IMR-90 (cell line): ENCODE measurements at regions not wholly inside any gene's neighbourhood (a gene's known extent, or its start where the extent isn't known, plus 50 kb on each side); places are given as distances from the start of the nearest gene placed in this dataset.
"Not testable (repeated sequence)": the region's sequence is repeated elsewhere in the genome, so short reads cannot be mapped to it uniquely, and the experiment has no call there.

Source experiments
- ATAC-seq: fragments of 200-7000 bp; cut with Tn5 transposase; 2 replicates; pipeline ENCODE4 v1.9.1; 2020; ENCODE audit warnings: low read depth, mild to moderate bottlenecking, moderate library complexity
- BruUV-seq: library from RNA; stranded (reverse); fragments of 400-500 nt; replicated peaks from 2 replicates; lab custom pipeline; 2021; lab: Mats Ljungman, UMichigan
- CTCF ChIA-PET: fragments of 300-600 bp; formaldehyde crosslinking; extraction: SDS; loops from one replicate; lab custom pipeline; 2021; ENCODE audit warnings: antibody characterized with exemption; lab: Yijun Ruan, JAX
- POLR2A ChIA-PET: fragments of 300-600 bp; sonication (Branson Sonifier 250); formaldehyde crosslinking; loops from one replicate; lab custom pipeline; 2022; ENCODE audit warnings: antibody characterized with exemption; ENCODE audit not compliant: unreplicated experiment; lab: Charles Lee
- DNase-seq: peaks from one replicate; pipeline ENCODE4 v3.0.0; 2013
- H2AFZ ChIP-seq: replicated peaks from 2 replicates; pipeline ENCODE3; 2013; ENCODE audit warnings: low read length, mild to moderate bottlenecking; ENCODE audit not compliant: poor library complexity
- H2AK5ac ChIP-seq: 2 replicates; pipeline ENCODE4 v1.6.1; 2013; ENCODE audit warnings: low read depth, low read length, inconsistent platforms
- H2AK9ac ChIP-seq: replicated peaks from 2 replicates; pipeline ENCODE3; 2013; ENCODE audit warnings: mild to moderate bottlenecking, low read depth, low read length, moderate library complexity; ENCODE audit not compliant: poor library complexity
- H2BK120ac ChIP-seq: 2 replicates; pipeline ENCODE4 v1.6.1; 2013; ENCODE audit warnings: low read depth, low read length, inconsistent platforms
- H2BK15ac ChIP-seq: 3 replicates; pipeline ENCODE4 v1.6.1; 2013; ENCODE audit warnings: low read depth, low read length, inconsistent platforms
- H2BK20ac ChIP-seq: 2 replicates; pipeline ENCODE4 v1.6.1; 2013; ENCODE audit warnings: low read depth, mild to moderate bottlenecking, inconsistent platforms, low read length, moderate library complexity
- H2BK5ac ChIP-seq: 2 replicates; pipeline ENCODE4 v1.6.1; 2013; ENCODE audit warnings: mild to moderate bottlenecking, low read depth, low read length, inconsistent platforms; ENCODE audit not compliant: poor library complexity, severe bottlenecking
- H3K14ac ChIP-seq: replicated peaks from 2 replicates; pipeline ENCODE4 v1.6.1; 2013; ENCODE audit warnings: low read depth, low read length, inconsistent platforms
- H3K18ac ChIP-seq: 2 replicates; pipeline ENCODE4 v1.6.1; 2013; ENCODE audit warnings: low read depth, low read length, control low read depth
- H3K23ac ChIP-seq: 2 replicates; pipeline ENCODE4 v1.6.1; 2013; ENCODE audit warnings: low read depth, low read length, inconsistent platforms
- H3K27ac ChIP-seq: 2 replicates; pipeline ENCODE4 v1.5.1; 2013; ENCODE audit warnings: mild to moderate bottlenecking, control low read depth, low read length; ENCODE audit not compliant: insufficient read depth
- H3K27me3 ChIP-seq: 2 replicates; pipeline ENCODE4 v1.6.1; 2013; ENCODE audit warnings: low read length; ENCODE audit not compliant: control insufficient read depth, insufficient read depth
- H3K36me3 ChIP-seq: 2 replicates; pipeline ENCODE4 v1.6.1; 2013; ENCODE audit warnings: low read length, mixed read lengths; ENCODE audit not compliant: control insufficient read depth, insufficient read depth
- H3K4ac ChIP-seq: 2 replicates; pipeline ENCODE4 v1.6.1; 2013; ENCODE audit warnings: low read depth, low read length, inconsistent platforms
- H3K4me1 ChIP-seq: 2 replicates; pipeline ENCODE4 v1.6.1; 2013; ENCODE audit warnings: low read length, mixed read lengths; ENCODE audit not compliant: control insufficient read depth, insufficient read depth
- H3K4me2 ChIP-seq: 2 replicates; pipeline ENCODE4 v1.6.1; 2013; ENCODE audit warnings: low read depth, mild to moderate bottlenecking, control low read depth, low read length, moderate library complexity
- H3K4me3 ChIP-seq: 2 replicates; pipeline ENCODE4 v1.5.1; 2013; ENCODE audit warnings: low read depth, mild to moderate bottlenecking, control low read depth, low read length, moderate library complexity; ENCODE audit not compliant: insufficient read depth
- H3K56ac ChIP-seq: 2 replicates; pipeline ENCODE4 v1.6.1; 2013; ENCODE audit warnings: low read length, inconsistent platforms; ENCODE audit not compliant: insufficient read depth; ENCODE audit errors: extremely low read depth
- H3K79me1 ChIP-seq, 2 experiments: 2 replicates each; pipeline ENCODE4 v1.6.1; 2013; ENCODE audit warnings: low read length in 2 of 2, inconsistent platforms in 1 of 2, low read depth in 1 of 2
- H3K9ac ChIP-seq: 2 replicates; pipeline ENCODE4 v1.6.1; 2013; ENCODE audit warnings: low read depth, low read length, control low read depth
- H3K9me1 ChIP-seq: 2 replicates; pipeline ENCODE4 v1.6.1; 2013; ENCODE audit warnings: low read length, inconsistent platforms; ENCODE audit not compliant: insufficient read depth
- H3K9me3 ChIP-seq: 2 replicates; pipeline ENCODE4 v1.6.1; 2013; ENCODE audit warnings: low read length; ENCODE audit not compliant: control insufficient read depth, insufficient read depth
- H4K20me1 ChIP-seq: 2 replicates; pipeline ENCODE4 v1.6.1; 2013; ENCODE audit warnings: low read length, inconsistent platforms; ENCODE audit not compliant: insufficient read depth
- H4K5ac ChIP-seq: 2 replicates; pipeline ENCODE4 v1.6.1; 2013; ENCODE audit warnings: mild to moderate bottlenecking, low read depth, low read length, control low read depth
- H4K8ac ChIP-seq, 2 experiments: 2 replicates each; pipeline ENCODE4 v1.6.1; 2013; ENCODE audit warnings: low read depth in 2 of 2, low read length in 2 of 2, control low read depth in 1 of 2, inconsistent platforms in 1 of 2
- H4K91ac ChIP-seq: 2 replicates; pipeline ENCODE4 v1.6.1; 2013; ENCODE audit warnings: low read depth, low read length, inconsistent platforms; ENCODE audit not compliant: insufficient read depth
- CEBPB ChIP-seq: IDR thresholded peaks from 2 replicates; pipeline ENCODE4 v1.6.1; 2012; ENCODE audit warnings: low read depth, low read length, improper control_type of control experiment
- CHD1 ChIP-seq: IDR thresholded peaks from 2 replicates; pipeline ENCODE4 v1.6.1; 2012; ENCODE audit warnings: low read depth, low read length, improper control_type of control experiment
- CTCF ChIP-seq: conservative IDR thresholded peaks from 2 replicates; pipeline ENCODE4 v1.5.1; 2012; ENCODE audit warnings: mild to moderate bottlenecking, low read depth, low read length, improper control_type of control experiment
- MAFK ChIP-seq: IDR thresholded peaks from 2 replicates; pipeline ENCODE4 v1.6.1; 2012; ENCODE audit warnings: low read depth, low read length, improper control_type of control experiment
- MAZ ChIP-seq: IDR thresholded peaks from 2 replicates; pipeline ENCODE4 v1.6.1; 2012; ENCODE audit warnings: low read depth, mild to moderate bottlenecking, low read length, improper control_type of control experiment, moderate library complexity, borderline replicate concordance
- MXI1 ChIP-seq: IDR thresholded peaks from 2 replicates; pipeline ENCODE4 v1.6.1; 2012; ENCODE audit warnings: low read depth, mild to moderate bottlenecking, low read length, moderate library complexity, borderline replicate concordance
- NFE2L2 ChIP-seq: fragments of 150-350 bp; IDR thresholded peaks from 2 replicates; pipeline ENCODE4 v1.6.1; 2016; ENCODE audit warnings: low read depth, mild to moderate bottlenecking, low read length
- RAD21 ChIP-seq: IDR thresholded peaks from 2 replicates; pipeline ENCODE4 v1.6.1; 2012; ENCODE audit warnings: low read length, improper control_type of control experiment
- SMC3 ChIP-seq: fragments of 150-350 bp; IDR thresholded peaks from 2 replicates; pipeline ENCODE4 v1.6.1; 2016; ENCODE audit warnings: low read depth, mild to moderate bottlenecking, antibody characterized with exemption, low read length, moderate library complexity
- WGBS, 2 experiments: methylation state at CpG; one replicate each; pipeline versions ENCODE4 v1.1.5 to v1.1.7; 2013; ENCODE audit warnings: missing lambda C conversion rate in 2 of 2; ENCODE audit not compliant: insufficient read length in 1 of 2; ENCODE audit errors: extremely low coverage in 2 of 2; 5-methylcytosine and 5-hydroxymethylcytosine counted together
- dilution Hi-C: fragments of 300-500 bp; cut with HindIII; formaldehyde crosslinking; loops from one replicate; pipeline ENCODE4 v1.14.3; 2018; ENCODE audit warnings: low sequenced_read_pairs; ENCODE audit not compliant: unreplicated experiment
- in situ Hi-C: fragments of 300-500 bp; cut with MboI; formaldehyde crosslinking; loops from 3 replicates; pipeline ENCODE4 v1.14.3; 2019; ENCODE audit warnings: low sequenced_read_pairs, inconsistent platforms, mixed read lengths
- intact Hi-C: fragments of 100-400 bp; cut with micrococcal nuclease; formaldehyde crosslinking; loops from 2 replicates; pipeline ENCODE4 v1.10.0; 2022

- intact Hi-C loops (no loop called here), in situ Hi-C loops (no loop called here), dilution Hi-C loops (no loop called here)
- H2AFZ ChIP-seq: no peak overlapping the region
- no peak overlapping the region for H4K91ac ChIP-seq
- H3K36me3 ChIP-seq: no peaks in the 10 kb centered on the region
- ChIA-PET POLR2A (no interaction called here), CTCF (no interaction called here)
- no peak overlapping the region for H3K4me3 ChIP-seq
- H3K4me1 ChIP-seq: no peaks in the 10 kb centered on the region
- ATAC-seq: no peak
- H2AK5ac ChIP-seq: no peak overlapping the region
- no peak overlapping the region for H3K14ac ChIP-seq
- no peak overlapping the region for H2BK20ac ChIP-seq
- peaks cover 5% of the 10 kb centered on the region; the same call in 1 of the 2 replicates for H3K9me3 ChIP-seq
- no peaks in the 10 kb centered on the region for H4K20me1 ChIP-seq
- no peak for DNase-seq
- H2BK15ac ChIP-seq: no peak overlapping the region
- no peak overlapping the region for H2BK120ac ChIP-seq
- no peak overlapping the region for H2BK5ac ChIP-seq
- no peak overlapping the region for H3K9ac ChIP-seq
- no peak overlapping the region for H4K5ac ChIP-seq
- H2AK9ac ChIP-seq: no peak overlapping the region
- no peak overlapping the region for H4K8ac ChIP-seq
- no peak overlapping the region for H3K23ac ChIP-seq
- no peaks in the 10 kb centered on the region for H3K27me3 ChIP-seq
- H3K56ac ChIP-seq: no peak overlapping the region
- no peak overlapping the region for H3K4me2 ChIP-seq
- no peak overlapping the region for H3K27ac ChIP-seq
- no TSS peak for BruUV-seq
- no peak overlapping the region for H3K4ac ChIP-seq
- no peaks in the 10 kb centered on the region for H3K79me1 ChIP-seq
- H3K18ac ChIP-seq: no peak overlapping the region
- TF ChIP-seq CHD1 (no peak), MAFK (no peak), CTCF (no peak), RAD21 (no peak), MXI1 (no peak), NFE2L2 (no peak), CEBPB (no peak), MAZ (no peak), SMC3 (no peak)
- H3K9me1 ChIP-seq: no peaks in the 10 kb centered on the region
These were observed 1546.3 kb downstream of the HACE1 start for GRCh38 chr6:103313432-103313831.

- DNase-seq, H3K4me1 ChIP-seq, H3K56ac ChIP-seq, H3K4me3 ChIP-seq, H3K4ac ChIP-seq, POLR2A ChIA-PET, H3K36me3 ChIP-seq, H3K18ac ChIP-seq, H2BK15ac ChIP-seq, H3K9me1 ChIP-seq, H2AK9ac ChIP-seq, H3K4me2 ChIP-seq, H3K79me1 ChIP-seq, H2BK20ac ChIP-seq, CTCF ChIA-PET, H3K14ac ChIP-seq, H3K27me3 ChIP-seq, BruUV-seq, H2AK5ac ChIP-seq, H4K8ac ChIP-seq, H2BK120ac ChIP-seq, H4K91ac ChIP-seq, H2AFZ ChIP-seq, H3K23ac ChIP-seq, H2BK5ac ChIP-seq, H4K5ac ChIP-seq, H3K9me3 ChIP-seq, in situ Hi-C loops, dilution Hi-C loops, intact Hi-C loops, ATAC-seq, H3K27ac ChIP-seq, H4K20me1 ChIP-seq, H3K9ac ChIP-seq: not testable (repeated sequence)
- no CpG with 5 or more reads among the region's 35 CpGs for WGBS, 2 experiments
These were observed 1565.3 kb downstream of the HACE1 start for GRCh38 chr6:103294376-103294775.
